BE2C (cell line): ENCODE measurements at regions not wholly inside any gene's neighbourhood (a gene's known extent, or its start where the extent isn't known, plus 50 kb on each side); places are given as distances from the start of the nearest gene placed in this dataset.

Source experiments
- DNase-seq: peaks from one replicate; pipeline ENCODE4 v3.0.0-alpha.2; 2020
- H3K27me3 ChIP-seq: fragments of 250-450 bp; sonication (Bioruptor Pico); 2 replicates; pipeline ENCODE4 v1.5.1; 2020; ENCODE audit warnings: mild to moderate bottlenecking
- H3K36me3 ChIP-seq: fragments of 250-450 bp; sonication (Bioruptor Pico); 2 replicates; pipeline ENCODE4 v1.5.1; 2020; ENCODE audit warnings: mild to moderate bottlenecking
- H3K4me1 ChIP-seq: fragments of 250-450 bp; sonication (Bioruptor Pico); 2 replicates; pipeline ENCODE4 v1.5.1; 2020
- H3K4me3 ChIP-seq: 2 replicates; pipeline ENCODE4 v1.5.1; 2011; ENCODE audit warnings: low read depth, low read length
- H3K9me3 ChIP-seq: fragments of 250-450 bp; sonication (Bioruptor Pico); 2 replicates; pipeline ENCODE4 v1.5.1; 2020
- TF ChIP-seq, protein P1 (sequence below): IDR thresholded peaks from 2 replicates; pipeline ENCODE4 v1.5.1; 2012; ENCODE audit warnings: mild to moderate bottlenecking, low read depth, low read length

GRCh38 chr6:154916857-154917256, 78.3 kb upstream of the TIAM2 start:
- H3K4me1 ChIP-seq, result peaks cover 5% of the 10 kb centered on the region; the same call in 1 of the 2 replicates
- no peak for DNase-seq

GRCh38 chr6:154917941-154918340, 77.2 kb upstream of the TIAM2 start:
- no peak for DNase-seq
- peaks cover 6% of the 10 kb centered on the region for H3K4me1 ChIP-seq
- TF ChIP-seq, protein P1, sequence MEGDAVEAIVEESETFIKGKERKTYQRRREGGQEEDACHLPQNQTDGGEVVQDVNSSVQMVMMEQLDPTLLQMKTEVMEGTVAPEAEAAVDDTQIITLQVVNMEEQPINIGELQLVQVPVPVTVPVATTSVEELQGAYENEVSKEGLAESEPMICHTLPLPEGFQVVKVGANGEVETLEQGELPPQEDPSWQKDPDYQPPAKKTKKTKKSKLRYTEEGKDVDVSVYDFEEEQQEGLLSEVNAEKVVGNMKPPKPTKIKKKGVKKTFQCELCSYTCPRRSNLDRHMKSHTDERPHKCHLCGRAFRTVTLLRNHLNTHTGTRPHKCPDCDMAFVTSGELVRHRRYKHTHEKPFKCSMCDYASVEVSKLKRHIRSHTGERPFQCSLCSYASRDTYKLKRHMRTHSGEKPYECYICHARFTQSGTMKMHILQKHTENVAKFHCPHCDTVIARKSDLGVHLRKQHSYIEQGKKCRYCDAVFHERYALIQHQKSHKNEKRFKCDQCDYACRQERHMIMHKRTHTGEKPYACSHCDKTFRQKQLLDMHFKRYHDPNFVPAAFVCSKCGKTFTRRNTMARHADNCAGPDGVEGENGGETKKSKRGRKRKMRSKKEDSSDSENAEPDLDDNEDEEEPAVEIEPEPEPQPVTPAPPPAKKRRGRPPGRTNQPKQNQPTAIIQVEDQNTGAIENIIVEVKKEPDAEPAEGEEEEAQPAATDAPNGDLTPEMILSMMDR, result no peak
- H3K9me3 ChIP-seq, result no peaks in the 10 kb centered on the region
- H3K27me3 ChIP-seq, result no peaks in the 10 kb centered on the region
- no peaks in the 10 kb centered on the region for H3K36me3 ChIP-seq
- H3K4me3 ChIP-seq, result no peak overlapping the region

More at GRCh38 chr6:154916857-154917256, 78.3 kb upstream of the TIAM2 start:
- TF ChIP-seq, protein P1, result no peak
- H3K9me3 ChIP-seq, result no peaks in the 10 kb centered on the region
- H3K4me3 ChIP-seq, result no peak overlapping the region
- no peaks in the 10 kb centered on the region for H3K27me3 ChIP-seq
- H3K36me3 ChIP-seq, result no peaks in the 10 kb centered on the region

DNA sequence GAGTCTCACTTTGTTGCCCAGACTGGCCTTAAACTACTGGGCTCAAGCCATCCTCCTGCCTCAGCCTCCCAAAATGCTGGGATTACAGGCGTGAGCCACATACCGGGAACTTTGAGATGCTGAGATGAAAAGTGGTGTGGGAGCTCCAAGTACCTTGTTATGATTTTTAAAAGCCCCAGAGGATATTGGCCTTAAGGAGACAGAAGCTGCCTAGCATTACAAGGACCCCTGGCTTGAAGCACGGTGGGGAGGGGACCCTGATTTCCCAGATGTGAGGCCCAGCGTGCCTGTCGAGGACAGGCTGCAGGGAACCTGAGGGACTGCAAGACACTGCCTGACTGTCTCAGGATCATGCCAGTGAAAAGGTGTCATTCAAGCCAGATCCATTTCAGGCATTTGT, 75.3 kb upstream of the TIAM2 start:
- TF ChIP-seq, protein P1, result no peak
- Histone ChIP-seq H3K27me3 (no peaks in the 10 kb centered on the region), H3K4me3 (no peak overlapping the region), H3K4me1 (peaks cover 13% of the 10 kb centered on the region), H3K36me3 (no peaks in the 10 kb centered on the region), H3K9me3 (no peaks in the 10 kb centered on the region)
- no peak for DNase-seq

DNA sequence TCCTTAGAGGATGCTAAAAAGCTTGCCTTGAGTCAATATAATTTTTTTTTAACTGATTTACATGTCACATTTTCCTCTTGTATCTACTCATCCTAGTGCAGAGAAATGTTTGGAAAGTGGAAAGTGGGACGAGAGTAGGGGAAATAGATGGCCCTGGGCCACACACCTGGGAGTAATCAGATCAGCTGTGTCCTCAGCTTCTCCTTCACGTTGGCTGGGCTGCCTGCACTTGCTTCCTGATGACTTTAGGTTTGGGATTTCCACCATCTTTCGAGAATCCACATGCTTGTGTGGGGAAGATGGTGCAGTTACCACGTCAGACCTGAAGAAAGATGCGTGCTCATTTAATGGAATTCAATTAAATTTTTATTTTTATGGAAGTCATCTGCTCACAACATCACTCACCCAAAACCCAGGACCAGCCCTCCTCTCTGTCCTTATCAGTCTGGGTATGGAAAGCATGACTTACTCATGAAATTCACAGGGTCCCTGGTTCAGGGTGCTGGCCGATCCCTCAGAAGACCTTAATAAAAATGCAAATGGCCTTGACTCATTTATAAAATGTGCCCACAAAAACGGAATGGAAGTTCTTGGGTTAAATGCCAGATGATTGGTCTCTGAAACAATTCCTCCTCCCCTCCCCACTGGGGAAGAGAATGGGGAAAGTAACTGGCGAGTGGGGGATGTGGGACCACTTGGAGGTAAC, 74.5 kb upstream of the TIAM2 start:
- no peaks in the 10 kb centered on the region for H3K9me3 ChIP-seq
- H3K4me3 ChIP-seq, result no peak overlapping the region
- DNase-seq, result no peak
- TF ChIP-seq, protein P1, result no peak
- H3K27me3 ChIP-seq, result no peaks in the 10 kb centered on the region
- H3K4me1 ChIP-seq, result peaks cover 17% of the 10 kb centered on the region
- H3K36me3 ChIP-seq, result no peaks in the 10 kb centered on the region

DNA sequence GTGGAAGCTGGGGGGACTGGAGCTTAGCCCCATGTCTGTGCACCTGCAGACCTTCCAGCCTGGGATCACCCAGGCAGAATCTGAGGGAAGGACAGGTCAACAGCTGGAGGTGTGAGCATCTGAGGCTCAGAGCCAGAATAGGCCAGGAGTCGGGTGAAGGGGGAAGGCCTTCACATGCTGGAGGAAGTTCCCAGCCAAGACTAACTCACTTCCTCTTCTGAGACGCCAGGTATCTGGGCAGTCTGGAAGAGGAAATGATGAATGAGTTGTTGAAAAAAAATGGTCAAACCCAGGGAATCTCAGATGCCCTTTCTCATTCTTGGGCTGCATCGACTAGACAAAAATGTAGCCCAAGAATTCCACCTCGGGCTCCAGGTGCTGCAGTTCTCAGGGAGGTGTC, 73.6 kb upstream of the TIAM2 start:
- Histone ChIP-seq H3K4me1 (peaks cover 17% of the 10 kb centered on the region), H3K4me3 (no peak overlapping the region), H3K9me3 (no peaks in the 10 kb centered on the region), H3K36me3 (no peaks in the 10 kb centered on the region), H3K27me3 (no peaks in the 10 kb centered on the region)
- no peak for DNase-seq
- TF ChIP-seq, protein P1, result no peak

DNA sequence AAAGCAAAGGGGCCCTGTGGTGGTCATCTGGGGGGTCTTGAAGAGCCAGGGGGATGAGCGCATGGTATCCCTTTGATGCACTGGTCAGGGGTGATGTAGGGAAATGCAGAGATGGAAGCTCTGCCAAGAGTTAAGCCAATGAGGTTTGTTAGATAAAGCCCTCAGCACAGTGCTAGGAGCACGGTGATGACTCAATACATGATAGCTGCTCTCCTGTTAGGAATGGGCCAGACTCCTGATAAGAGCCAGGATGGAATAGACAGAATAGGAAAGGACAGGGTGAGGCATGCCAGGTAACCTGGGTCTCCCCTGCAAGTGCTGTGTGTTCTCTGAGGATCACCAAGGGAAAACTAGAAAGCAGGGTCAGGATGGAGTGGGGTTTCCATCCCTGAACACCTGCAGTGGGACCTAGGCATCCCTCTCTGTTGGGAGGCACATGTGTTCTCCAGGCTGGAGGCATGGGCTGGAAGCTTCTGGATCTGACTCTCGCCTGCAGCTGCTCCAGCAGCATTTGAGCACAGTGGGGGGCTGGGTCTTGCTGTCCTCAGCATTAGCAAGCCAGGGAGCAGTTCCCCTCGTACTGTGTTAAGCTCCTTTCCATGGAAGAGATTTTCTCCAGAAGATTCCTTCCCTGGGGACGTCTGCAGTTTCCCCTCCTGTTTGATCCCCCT, 71.8 kb upstream of the TIAM2 start:
- H3K4me1 ChIP-seq, result peaks cover 17% of the 10 kb centered on the region
- no peak overlapping the region for H3K4me3 ChIP-seq
- no peaks in the 10 kb centered on the region for H3K9me3 ChIP-seq
- H3K36me3 ChIP-seq, result no peaks in the 10 kb centered on the region
- no peaks in the 10 kb centered on the region for H3K27me3 ChIP-seq
- TF ChIP-seq, protein P1, result no peak
- peak; percentile 23 for DNase-seq
